Hematopoietic multipotent progenitor cell treated with erythropoietin and hydrocortisone succinate and interleukin-3 and kit ligand, for 6 days (in vitro differentiated cells): ENCODE measurements at regions not wholly inside any gene's neighbourhood (a gene's known extent, or its start where the extent isn't known, plus 50 kb on each side); places are given as distances from the start of the nearest gene placed in this dataset.

ENCODE experiments used
- DNase-seq: peaks from one replicate; pipeline ENCODE4 v3.0.0-alpha.2; 2015

DNA sequence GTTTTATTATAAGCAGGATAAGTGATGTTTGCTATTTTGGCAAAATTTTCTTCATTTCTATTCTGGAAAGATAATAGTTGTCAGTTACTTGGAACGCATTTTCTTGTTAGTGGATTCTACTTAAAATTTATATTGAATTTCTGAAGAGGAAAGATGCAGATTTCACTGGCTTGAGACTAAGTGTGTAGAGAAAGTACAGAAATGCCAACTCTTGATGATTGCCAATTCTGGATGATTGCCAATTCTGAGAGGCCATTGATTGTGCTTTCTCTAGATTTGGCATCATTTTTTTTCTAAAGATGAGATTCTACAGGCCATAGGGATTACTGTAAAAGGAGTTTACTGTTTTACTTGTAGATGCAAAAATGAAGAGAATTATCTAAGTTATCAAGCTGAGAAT lies 58.9 kb upstream of the CNTN3 start:
- DNase-seq, result no peak

DNA sequence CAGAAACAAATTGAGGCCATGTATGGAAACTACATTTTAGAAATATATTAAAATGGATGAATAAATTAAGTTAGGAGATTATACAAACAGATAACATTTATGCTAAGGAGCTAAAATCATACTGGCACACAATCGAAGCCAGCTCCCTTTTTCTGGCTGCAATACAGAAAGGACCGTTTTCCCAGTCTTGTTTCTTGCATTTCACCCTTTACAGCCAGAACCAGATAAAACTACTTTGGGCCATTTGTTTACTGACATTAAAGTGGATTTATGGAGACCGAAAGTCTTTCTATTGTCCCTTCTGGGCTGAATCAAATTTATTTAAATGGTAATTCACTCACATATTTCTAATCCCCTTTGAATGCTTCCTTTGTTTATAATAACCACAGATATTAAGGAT lies 50.1 kb upstream of the CNTN3 start:
- no peak for DNase-seq
